Kidney tubule cell (primary cell): ENCODE measurements at regions not wholly inside any gene's neighbourhood (a gene's known extent, or its start where the extent isn't known, plus 50 kb on each side); places are given as distances from the start of the nearest gene placed in this dataset.

Experiments
- DNase-seq: peaks from one replicate; pipeline ENCODE4 v3.0.0-alpha.2; 2018; ENCODE audit warnings: low spot score

- no peak for DNase-seq
Measured at GRCh38 chr1:68293122-68293521, 60.8 kb upstream of the WLS start.

DNA sequence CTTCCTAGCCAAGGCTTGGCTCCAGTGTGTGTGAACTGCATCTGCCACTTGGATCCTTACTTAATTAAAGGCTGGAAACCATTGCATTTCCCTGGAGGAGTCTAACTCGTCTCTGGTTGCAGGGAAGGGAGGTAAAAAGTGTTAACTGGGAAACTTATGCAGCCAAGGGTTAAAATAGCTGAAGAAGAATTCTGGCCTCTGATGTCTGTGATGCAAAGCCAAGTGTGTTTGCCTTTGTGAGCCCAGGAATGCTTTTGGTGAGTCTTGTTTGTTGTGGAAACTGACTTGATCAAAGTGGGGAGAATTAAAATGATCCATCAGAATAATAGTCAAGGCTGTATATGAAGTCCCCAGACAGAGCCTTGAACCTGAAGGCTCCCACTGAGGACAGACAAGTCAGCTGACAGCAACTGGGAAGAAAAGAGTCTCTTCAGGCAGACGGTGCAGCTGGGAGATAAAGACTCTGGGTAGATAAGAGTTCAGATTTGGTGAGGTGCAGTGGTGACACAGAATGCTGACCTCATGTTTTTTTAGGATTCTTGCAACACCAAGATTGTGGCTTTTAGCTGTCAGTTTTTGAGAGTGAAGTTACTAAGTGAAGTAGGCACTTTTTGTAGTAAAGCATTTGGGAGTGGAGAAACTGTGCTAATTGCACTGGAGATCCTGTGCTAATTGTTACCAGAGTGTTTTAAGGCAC, 59.5 kb upstream of the WLS start:
- DNase-seq = no peak

DNA sequence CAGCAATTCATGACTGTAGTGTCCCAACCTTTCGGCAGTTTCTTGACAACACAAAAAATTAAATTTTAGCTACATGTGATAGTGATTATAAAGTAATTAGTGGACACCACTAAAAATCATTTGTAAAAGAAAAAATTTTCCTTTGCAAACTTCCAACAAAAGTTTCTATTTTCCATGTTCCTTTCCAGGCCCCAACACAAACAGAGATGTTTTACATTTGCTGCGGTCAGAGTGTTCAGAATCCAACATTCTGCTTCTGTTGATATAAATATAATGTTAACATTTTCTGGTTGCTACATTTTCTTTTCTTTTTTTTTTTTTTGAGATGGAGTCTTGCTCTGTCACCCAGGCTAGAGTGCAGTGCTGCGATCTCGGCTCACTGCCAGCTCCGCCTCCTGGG, 54.9 kb upstream of the WLS start:
- DNase-seq = no peak

DNA sequence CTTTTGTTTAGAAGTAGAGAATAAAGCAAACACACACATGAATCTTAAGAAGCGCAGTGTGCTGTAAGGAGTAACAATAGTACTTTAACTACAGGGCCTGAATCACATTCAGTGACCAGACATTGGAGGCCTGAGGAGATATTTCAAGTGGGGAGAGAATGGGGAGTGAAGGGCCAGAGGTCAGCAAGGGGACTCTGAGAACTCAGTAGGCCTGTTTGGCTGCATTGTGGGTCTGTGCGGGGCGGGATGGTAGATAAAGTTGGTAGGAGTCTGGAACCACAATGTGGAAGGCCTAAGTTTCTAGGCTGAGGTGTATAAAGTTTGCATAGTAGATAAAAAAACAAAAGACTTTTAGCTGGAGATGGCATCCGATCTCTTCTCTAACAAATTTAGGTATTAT, 52.7 kb upstream of the WLS start:
- no peak for DNase-seq

- no peak for DNase-seq
Measured at GRCh38 chr1:68281946-68282615, 49.8 kb upstream of the WLS start.
